Colon (tissue), 2 donors: ENCODE measurements at regions not wholly inside any gene's neighbourhood (a gene's known extent, or its start where the extent isn't known, plus 50 kb on each side); places are given as distances from the start of the nearest gene placed in this dataset.

Experiments
- FAIRE-seq: peaks from 2 replicates; lab custom pipeline; 2012; peaks lifted over from hg19 to GRCh38; lab: Jason Lieb, UNC
- donor health status: control.
- donor health status: control.

DNA sequence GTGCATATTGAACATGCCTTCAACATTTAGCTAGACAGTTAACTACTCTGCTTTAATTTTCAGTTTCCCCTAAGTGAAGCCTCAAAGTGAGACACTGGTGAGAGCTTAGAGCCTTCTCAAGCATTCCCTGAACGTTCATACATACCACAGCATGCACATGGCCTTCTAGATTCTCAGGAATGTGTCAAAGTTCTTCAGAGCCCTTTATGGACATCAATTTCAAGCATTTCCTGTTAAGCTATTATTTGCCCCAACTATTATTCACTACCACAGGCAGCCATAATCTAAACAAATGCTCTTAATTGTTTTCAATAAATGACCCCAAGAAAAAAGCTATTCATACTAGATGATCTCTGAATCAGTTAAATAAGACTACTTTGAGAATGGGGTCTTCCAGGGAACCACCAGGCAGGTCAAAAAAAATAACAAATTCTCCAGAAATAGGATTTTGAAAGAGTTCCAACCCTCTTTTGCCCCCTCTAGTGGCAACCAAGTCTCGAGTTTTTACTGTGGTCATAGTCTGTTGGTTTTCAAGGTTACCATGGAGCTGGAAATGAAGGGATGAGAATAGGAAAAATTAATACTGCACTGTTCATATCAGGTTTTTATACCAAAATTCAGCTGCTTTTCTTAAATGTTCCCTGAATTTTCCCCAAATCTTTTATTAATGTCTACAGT lies 235.4 kb downstream of the RAB28 start:
- no peak for FAIRE-seq

GRCh38 chr4:13246107-13246506 lies 238.0 kb downstream of the RAB28 start:
- FAIRE-seq, result peak; percentile 10

GRCh38 chr4:13244444-13244843 lies 239.7 kb downstream of the RAB28 start:
- FAIRE-seq, result no peak

GRCh38 chr4:13243152-13243551 lies 241.0 kb downstream of the RAB28 start:
- no peak for FAIRE-seq

DNA sequence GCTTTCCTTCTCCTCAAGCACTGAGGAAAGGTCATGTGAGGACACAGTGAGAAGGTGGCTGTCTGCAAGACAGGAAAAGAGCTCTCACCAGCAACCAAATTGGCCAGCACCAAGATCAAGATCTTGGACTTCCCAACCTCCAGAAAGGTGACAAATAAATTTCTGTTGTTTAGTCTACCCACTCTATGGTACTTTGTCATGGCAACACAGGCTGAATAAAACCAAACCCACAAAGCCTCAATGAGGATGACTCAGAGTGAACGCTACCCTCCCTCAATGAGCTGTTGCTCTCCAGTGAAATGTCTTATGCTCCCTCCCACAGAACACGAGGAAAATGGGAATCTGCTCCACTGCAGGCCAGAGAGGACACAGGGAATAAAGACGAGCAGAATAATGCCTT lies 244.1 kb downstream of the RAB28 start:
- FAIRE-seq, result no peak

DNA sequence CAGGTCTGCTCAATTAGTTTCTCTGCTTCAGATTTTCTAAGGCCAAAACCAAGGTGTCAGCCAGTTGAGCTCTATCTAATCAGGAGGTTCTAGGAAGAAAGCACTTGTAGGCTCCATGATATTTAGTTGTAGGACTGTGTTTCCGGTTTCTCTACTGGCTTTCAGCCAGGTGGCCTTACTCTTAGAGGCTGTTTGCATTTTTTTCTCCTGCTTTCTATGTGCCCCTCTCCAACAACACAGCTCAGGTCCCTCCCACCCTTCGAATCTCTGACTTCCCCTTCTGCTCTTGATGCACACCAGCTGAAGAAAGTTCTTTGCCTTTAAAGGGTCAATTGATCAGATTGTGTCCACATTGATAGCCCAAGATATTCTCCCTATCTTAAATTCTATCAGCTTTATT lies 245.2 kb downstream of the RAB28 start:
- no peak for FAIRE-seq

- FAIRE-seq, result no peak
These were observed 247.7 kb downstream of the RAB28 start for GRCh38 chr4:13236485-13236884.

- FAIRE-seq, result no peak
These were observed 250.4 kb downstream of the RAB28 start for GRCh38 chr4:13233755-13234154.

- FAIRE-seq, result no peak
These were observed 264.2 kb downstream of the RAB28 start for GRCh38 chr4:13219971-13220370.

- no peak for FAIRE-seq
These were observed 265.7 kb downstream of the RAB28 start for GRCh38 chr4:13218326-13218958.

- no peak for FAIRE-seq
These were observed 268.6 kb downstream of the RAB28 start for GRCh38 chr4:13215560-13215959.

- FAIRE-seq, result no peak
These were observed 271.2 kb downstream of the RAB28 start for GRCh38 chr4:13212936-13213335.

- FAIRE-seq, result no peak
These were observed 274.5 kb downstream of the RAB28 start for GRCh38 chr4:13209600-13209999.

DNA sequence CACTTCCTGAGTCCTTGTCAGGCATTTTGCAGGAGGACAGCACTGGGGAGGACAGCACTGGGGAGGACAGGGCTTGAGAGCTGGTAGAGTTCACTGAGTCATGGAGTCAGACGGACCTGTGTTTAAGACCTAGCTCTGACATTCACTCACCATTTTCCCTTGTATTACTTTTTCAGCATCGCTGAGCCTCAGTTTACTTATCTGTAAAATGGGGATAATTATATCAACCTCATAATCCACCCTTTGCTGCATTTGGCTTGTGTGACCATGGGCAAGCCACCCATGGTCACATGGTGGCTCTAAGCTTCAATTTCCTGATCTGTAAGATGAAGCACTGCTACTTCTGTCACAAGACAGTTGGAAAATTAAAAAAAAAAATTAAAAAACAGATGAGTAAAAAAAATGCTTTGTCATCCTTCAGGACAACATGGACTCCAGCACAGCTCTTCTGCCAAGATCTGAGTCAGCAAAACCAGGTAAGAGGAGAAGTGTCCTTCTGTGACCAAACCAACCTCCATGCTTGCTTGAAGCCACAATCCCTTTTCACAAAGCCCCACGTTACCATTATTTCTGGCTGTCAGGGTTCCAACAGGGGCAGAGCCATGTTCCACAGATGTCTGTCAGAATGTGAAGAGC lies 275.5 kb downstream of the RAB28 start:
- no peak for FAIRE-seq

DNA sequence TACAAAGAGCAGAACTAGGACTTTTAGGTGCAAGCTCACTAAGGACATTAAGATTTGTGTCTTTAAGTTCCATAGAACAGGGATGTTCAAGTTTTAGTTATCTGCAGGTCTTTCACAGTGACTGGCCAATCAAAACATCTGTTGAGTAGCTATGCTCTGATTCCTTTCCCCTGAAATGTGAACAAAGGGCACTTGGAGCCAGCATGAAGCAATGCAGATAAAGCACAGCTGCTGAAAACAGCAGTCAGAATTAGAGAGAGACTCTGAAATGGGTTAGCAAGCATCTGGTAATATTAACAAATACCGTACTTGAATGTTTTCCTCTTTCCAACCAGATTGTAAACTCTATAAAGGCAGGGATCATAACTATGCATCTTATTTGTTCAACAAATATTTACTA lies 276.9 kb downstream of the RAB28 start:
- FAIRE-seq, result no peak

DNA sequence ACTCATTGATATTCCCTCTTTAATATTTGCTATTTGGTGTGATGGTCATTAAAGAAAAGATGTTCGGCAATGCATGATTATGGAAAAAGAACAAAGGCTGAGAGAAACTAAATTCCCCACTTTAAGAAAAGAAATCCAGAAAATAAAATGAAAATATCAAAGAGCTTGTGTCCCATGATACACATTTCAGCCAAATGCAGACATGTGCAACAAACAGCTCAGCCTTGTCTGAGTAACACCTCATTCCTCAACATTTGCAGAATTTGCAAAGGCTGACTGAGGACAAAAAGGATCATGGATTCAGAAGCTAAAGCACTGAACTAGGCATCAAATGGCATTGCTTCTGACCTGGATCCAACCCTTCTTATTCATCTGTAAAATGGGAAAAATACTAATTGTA lies 281.0 kb downstream of the RAB28 start:
- no peak for FAIRE-seq

GRCh38 chr4:13202701-13203100 lies 281.4 kb downstream of the RAB28 start:
- FAIRE-seq, result no peak

GRCh38 chr4:13201241-13201640 lies 282.9 kb downstream of the RAB28 start:
- FAIRE-seq, result no peak

DNA sequence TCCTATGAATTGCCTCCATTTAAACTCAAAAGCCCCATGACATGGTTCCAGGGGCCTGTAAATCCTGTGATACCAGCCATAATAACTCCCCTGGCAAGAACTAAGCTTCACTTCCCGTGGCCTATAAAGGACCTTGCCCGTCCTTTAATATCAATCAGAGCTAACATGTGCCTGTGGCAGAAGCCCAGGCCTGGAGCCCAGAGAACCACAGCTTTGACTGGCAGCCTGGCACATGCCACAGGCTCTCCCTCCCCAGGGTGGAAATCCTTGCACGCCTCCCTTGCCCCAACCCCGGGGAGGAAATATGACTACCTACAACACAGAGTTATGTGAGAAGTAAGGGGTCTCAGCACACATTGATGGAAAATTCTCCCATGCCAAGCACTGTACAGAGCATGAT lies 287.4 kb downstream of the RAB28 start:
- FAIRE-seq, result no peak

GRCh38 chr4:13193662-13194061 lies 290.5 kb downstream of the RAB28 start:
- FAIRE-seq, result no peak

DNA sequence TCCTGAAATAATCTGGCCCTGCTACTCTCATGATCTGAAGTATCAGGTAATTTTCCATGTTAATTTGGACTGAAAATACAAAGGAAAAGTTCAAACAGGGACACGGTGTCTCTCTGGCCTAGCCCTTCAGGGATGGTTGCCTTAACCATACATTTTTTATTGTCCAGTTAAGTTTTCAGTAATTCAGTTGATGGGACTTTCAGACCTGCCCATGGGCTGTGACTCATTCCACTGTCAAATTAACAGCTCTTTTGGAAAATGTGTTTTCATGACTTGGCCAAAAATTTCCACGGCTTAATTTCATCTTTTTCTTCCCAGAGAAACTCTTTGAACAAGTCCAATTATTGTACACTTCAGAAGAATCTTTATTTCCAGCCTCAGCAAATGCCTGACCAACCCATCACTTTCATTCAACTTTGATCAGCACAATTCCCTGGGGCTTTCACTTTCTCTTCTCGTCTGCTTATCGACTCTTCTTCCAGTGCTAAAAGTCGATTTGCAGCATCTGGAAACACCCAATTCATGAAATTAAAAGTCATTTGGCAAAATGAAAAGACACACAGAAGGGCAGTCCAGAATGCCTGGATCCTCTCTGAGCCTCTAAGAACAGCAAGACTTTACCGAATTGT lies 293.9 kb downstream of the RAB28 start:
- no peak for FAIRE-seq

- FAIRE-seq, result no peak
These were observed 299.9 kb downstream of the RAB28 start for GRCh38 chr4:13184199-13184598.

GRCh38 chr4:13182133-13182532 lies 302.0 kb downstream of the RAB28 start:
- FAIRE-seq, result no peak
